GM10266 (cell line): ENCODE measurements at regions not wholly inside any gene's neighbourhood (a gene's known extent, or its start where the extent isn't known, plus 50 kb on each side); places are given as distances from the start of the nearest gene placed in this dataset.

ENCODE experiments used
- DNase-seq: peaks from one replicate; pipeline ENCODE4 v3.0.0; 2012; ENCODE audit errors: extremely low spot score
- TF ChIP-seq, protein P1 (sequence below): IDR thresholded peaks from 2 replicates; pipeline ENCODE4 v1.5.1; 2012; ENCODE audit warnings: mild to moderate bottlenecking, low read depth; ENCODE audit not compliant: control insufficient read depth, insufficient read depth; ENCODE audit errors: missing control alignments

DNA sequence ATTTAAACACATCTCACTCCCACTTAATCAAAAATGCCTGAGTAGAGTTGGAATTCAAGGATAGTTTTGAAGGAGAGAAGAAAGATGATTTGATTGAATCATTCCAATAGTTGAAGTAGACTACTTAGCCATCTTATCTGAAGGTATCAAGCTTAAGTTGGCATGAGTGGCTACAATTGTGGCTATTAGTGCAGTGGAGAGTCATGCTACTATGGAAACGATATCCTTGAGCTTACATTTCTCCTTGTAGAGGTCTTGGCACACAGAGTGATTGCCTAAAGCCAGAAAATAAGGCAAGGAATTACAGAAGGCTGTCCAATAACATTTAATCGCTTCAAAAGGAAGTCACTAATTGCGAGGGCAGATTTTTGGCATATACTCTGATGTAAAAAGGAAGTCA lies 1022.7 kb downstream of the IGSF11 start:
- TF ChIP-seq, protein P1, sequence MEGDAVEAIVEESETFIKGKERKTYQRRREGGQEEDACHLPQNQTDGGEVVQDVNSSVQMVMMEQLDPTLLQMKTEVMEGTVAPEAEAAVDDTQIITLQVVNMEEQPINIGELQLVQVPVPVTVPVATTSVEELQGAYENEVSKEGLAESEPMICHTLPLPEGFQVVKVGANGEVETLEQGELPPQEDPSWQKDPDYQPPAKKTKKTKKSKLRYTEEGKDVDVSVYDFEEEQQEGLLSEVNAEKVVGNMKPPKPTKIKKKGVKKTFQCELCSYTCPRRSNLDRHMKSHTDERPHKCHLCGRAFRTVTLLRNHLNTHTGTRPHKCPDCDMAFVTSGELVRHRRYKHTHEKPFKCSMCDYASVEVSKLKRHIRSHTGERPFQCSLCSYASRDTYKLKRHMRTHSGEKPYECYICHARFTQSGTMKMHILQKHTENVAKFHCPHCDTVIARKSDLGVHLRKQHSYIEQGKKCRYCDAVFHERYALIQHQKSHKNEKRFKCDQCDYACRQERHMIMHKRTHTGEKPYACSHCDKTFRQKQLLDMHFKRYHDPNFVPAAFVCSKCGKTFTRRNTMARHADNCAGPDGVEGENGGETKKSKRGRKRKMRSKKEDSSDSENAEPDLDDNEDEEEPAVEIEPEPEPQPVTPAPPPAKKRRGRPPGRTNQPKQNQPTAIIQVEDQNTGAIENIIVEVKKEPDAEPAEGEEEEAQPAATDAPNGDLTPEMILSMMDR = no peak
- DNase-seq = no peak

DNA sequence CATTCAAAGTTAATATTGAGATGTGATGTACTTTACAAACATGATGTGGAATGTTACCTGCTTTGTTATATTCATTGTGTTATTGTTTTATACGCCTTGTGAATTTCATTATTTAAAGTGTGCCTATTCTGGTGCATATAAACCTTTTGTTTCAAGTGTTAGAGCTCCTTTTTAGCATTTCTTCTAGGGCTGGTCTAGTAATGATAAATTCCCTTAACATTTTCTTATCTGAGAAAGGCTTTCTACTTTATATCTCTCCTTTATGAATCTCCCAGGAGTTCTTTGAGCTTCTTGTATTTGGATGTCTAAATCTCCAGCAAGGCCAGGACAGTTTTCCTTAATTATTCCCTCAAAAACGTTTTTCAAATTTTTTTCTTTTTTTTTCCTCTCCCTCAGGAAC lies 1005.6 kb downstream of the IGSF11 start:
- TF ChIP-seq, protein P1 = no peak
- no peak for DNase-seq

DNA sequence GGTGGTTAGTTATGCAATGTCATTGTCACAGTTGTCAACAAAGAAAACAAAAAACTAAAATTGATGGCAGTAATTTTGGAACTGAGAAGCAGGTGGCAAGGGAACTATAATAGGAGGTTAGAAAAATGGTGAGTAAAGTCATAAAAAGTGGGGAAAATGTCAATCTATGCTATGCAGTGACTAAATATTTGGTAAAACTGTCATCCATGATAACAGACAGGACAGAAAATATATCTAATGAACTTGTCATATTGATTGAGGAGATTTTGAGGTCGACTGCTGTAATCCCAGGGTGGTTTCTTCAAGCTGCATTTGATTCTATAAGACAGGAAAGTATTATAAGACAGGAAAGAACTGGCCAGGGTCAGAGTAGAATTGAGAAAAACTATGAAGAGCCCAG lies 998.4 kb downstream of the IGSF11 start:
- TF ChIP-seq, protein P1 = no peak
- DNase-seq = no peak

DNA sequence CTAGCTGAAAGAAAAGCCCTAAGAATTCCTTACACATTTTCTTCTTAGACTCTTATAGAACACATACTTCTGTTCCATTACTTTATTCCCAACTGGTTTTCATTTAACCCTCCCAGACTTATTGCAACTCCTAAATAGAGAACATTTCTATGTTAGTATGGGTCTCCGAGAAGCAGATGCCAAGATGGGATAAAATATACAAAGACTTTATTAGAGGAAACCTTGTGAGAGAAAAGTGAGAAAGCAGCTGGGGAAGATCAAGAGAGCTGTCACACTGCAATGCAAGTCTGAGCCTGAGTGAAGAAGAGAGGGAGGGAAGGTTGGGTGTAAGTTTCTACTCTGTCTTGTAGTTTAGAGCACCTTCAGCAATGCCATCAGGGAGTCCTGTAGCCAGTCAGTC lies 979.3 kb downstream of the IGSF11 start:
- TF ChIP-seq, protein P1 = no peak
- no peak for DNase-seq

DNA sequence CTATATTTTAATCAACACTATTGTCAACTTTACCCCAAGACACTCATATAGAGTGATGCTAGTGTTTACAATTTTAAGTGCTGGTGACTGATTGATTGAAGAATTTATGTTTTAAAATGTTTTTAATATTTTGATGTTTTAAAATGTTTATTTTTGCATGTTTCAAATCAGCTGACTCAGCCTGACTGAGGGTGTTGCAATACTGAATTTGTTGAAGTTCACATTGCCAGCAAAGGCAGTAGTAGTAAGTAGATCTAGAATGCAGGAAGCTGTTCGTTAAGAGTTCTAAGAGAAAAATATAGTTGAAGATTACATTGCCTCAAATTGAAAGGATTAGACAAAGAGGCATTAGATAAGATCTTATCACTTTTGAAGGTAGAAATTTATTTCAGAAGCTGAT lies 977.6 kb downstream of the IGSF11 start:
- no peak for DNase-seq
- TF ChIP-seq, protein P1 = no peak

DNA sequence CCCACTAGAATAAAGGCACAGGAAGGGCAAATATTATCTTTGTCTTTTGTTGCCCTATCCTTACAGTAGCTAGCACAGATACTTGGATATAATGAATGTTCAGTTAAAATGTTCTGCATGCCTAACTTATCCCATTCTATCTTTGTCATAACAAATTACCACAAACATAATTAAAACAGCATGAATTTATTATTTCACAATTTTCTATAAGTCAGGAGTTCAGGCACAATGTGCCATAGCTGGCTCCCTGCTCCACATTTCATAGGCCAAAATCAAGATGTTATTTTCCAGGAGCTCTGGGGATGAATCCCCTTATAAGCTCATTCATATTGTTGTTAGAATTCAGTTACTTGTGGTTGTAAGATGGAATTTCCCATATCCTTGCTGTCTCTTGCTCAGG lies 975.5 kb downstream of the IGSF11 start:
- TF ChIP-seq, protein P1 = no peak
- no peak for DNase-seq

DNA sequence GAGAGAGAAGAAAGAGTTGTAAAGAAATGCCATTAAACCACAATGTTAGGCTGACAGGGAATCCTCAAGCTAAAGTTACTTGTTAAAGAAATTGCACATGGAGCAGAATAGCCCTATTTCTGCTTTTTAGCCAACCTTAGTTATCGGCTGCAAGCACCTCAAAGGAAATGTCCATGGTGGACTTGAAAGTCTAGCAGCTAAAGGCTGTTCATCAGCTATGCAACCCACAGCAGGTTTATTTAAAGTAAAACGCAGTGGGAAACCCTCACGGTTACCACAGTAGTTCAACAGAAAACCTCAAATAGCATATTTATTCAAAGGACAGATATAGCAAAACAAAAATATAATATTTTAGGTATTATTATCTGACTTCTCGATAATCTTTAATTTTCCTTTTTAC lies 967.2 kb downstream of the IGSF11 start:
- DNase-seq = no peak
- TF ChIP-seq, protein P1 = no peak
